ENCODE measurements at regions not wholly inside any gene's neighbourhood (a gene's known extent, or its start where the extent isn't known, plus 50 kb on each side); places are given as distances from the start of the nearest gene placed in this dataset.

GRCh38 chrX:147757750-147758149, 154.0 kb upstream of the FMR1 start:
- Mint-ChIP-seq H3K4me1 (ENCODE audit: low read depth) (no peaks in the 10 kb centered on the region), H3K4me3 (no peak overlapping the region), H3K9me3 (no peaks in the 10 kb centered on the region), H3K36me3 (ENCODE audit: low read depth) (no peaks in the 10 kb centered on the region), H3K27me3 (no peaks in the 10 kb centered on the region), H3K27ac (no peak overlapping the region)
- Histone ChIP-seq H3K27ac (ENCODE audit: low read depth in 1 of 2, low read length in 2 of 2) (no peak overlapping the region), H3K4me3 (ENCODE audit: low read length) (no peak overlapping the region), H3K9me3 (ENCODE audit: control insufficient read depth in 1 of 2, insufficient read depth in 1 of 2, low read length in 2 of 2) (no peaks in the 10 kb centered on the region), H3K4me1 (ENCODE audit: insufficient read depth, low read length) (no peaks in the 10 kb centered on the region), H3K36me3 (ENCODE audit: insufficient read depth, low read length) (no peaks in the 10 kb centered on the region), H3K27me3 (ENCODE audit: control insufficient read depth in 1 of 2, insufficient read depth in 2 of 2, low read length in 2 of 2) (no peaks in the 10 kb centered on the region)
- DNase-seq (no peak), ATAC-seq (ENCODE audit: poor library complexity) (no peak)
- CTCF ChIA-PET: no interaction called here
- no peak for TF ChIP-seq CTCF (IDR thresholded peaks at IDR 0.05)
- intact Hi-C loops (cut with DNase I, micrococcal nuclease): no loop called here
- POLR2A ChIA-PET: no interaction called here

- Mint-ChIP-seq H3K4me1 (ENCODE audit: low read depth) (peaks cover 6% of the 10 kb centered on the region), H3K36me3 (ENCODE audit: low read depth) (no peaks in the 10 kb centered on the region), H3K27ac (no peak overlapping the region), H3K27me3 (no peaks in the 10 kb centered on the region), H3K9me3 (no peaks in the 10 kb centered on the region), H3K4me3 (no peak overlapping the region)
- ChIA-PET POLR2A (no interaction called here), CTCF (no interaction called here)
- DNase-seq: peak in 1 of 14 experiments; percentile 19
- ATAC-seq (ENCODE audit: poor library complexity): no peak
- Histone ChIP-seq H3K27ac (ENCODE audit: low read depth in 1 of 2, low read length in 2 of 2) (no peak overlapping the region), H3K36me3 (ENCODE audit: insufficient read depth, low read length) (no peaks in the 10 kb centered on the region), H3K9me3 (ENCODE audit: control insufficient read depth in 1 of 2, insufficient read depth in 1 of 2, low read length in 2 of 2) (no peaks in the 10 kb centered on the region), H3K4me3 (ENCODE audit: low read length) (no peak overlapping the region), H3K4me1 (ENCODE audit: insufficient read depth, low read length) (no peaks in the 10 kb centered on the region), H3K27me3 (ENCODE audit: control insufficient read depth in 1 of 2, insufficient read depth in 2 of 2, low read length in 2 of 2) (no peaks in the 10 kb centered on the region)
- intact Hi-C loops (cut with DNase I, micrococcal nuclease): no loop called here
- no peak for TF ChIP-seq CTCF (IDR thresholded peaks at IDR 0.05)
Observed at GRCh38 chrX:147763131-147763530, 148.6 kb upstream of the FMR1 start.

GRCh38 chrX:147764868-147765267, 146.9 kb upstream of the FMR1 start:
- Mint-ChIP-seq H3K4me1 (ENCODE audit: low read depth) (peaks cover 6% of the 10 kb centered on the region), H3K27ac (no peak overlapping the region), H3K9me3 (no peaks in the 10 kb centered on the region), H3K4me3 (no peak overlapping the region), H3K27me3 (no peaks in the 10 kb centered on the region), H3K36me3 (ENCODE audit: low read depth) (no peaks in the 10 kb centered on the region)
- ChIA-PET POLR2A (no interaction called here), CTCF (no interaction called here)
- H3K9me3 ChIP-seq (ENCODE audit: control insufficient read depth in 1 of 2, insufficient read depth in 1 of 2, low read length in 2 of 2): no peaks in the 10 kb centered on the region
- H3K27ac ChIP-seq (ENCODE audit: low read depth in 1 of 2, low read length in 2 of 2): no peak overlapping the region
- H3K4me3 ChIP-seq (ENCODE audit: low read length): no peak overlapping the region
- H3K36me3 ChIP-seq (ENCODE audit: insufficient read depth, low read length): no peaks in the 10 kb centered on the region
- H3K4me1 ChIP-seq (ENCODE audit: insufficient read depth, low read length): no peaks in the 10 kb centered on the region
- TF ChIP-seq CTCF (IDR thresholded peaks at IDR 0.05): no peak
- no peaks in the 10 kb centered on the region for H3K27me3 ChIP-seq (ENCODE audit: control insufficient read depth in 1 of 2, insufficient read depth in 2 of 2, low read length in 2 of 2)
- ATAC-seq (ENCODE audit: poor library complexity): no peak
- no peak for DNase-seq
- intact Hi-C loops (cut with DNase I, micrococcal nuclease): no loop called here
